Omental fat pad (tissue), 3 donors: ENCODE measurements at regions not wholly inside any gene's neighbourhood (a gene's known extent, or its start where the extent isn't known, plus 50 kb on each side); places are given as distances from the start of the nearest gene placed in this dataset.
"Not testable (repeated sequence)": the region's sequence is repeated elsewhere in the genome, so short reads cannot be mapped to it uniquely, and the experiment has no call there.

Experiments
- ATAC-seq: fragments of 150-250 bp; one replicate; pipeline ENCODE4 v1.9.1; 2016; ENCODE audit warnings: mild to moderate bottlenecking, moderate library complexity; ENCODE audit not compliant: low FRiP score
- DNase-seq: peaks from one replicate; pipeline ENCODE4 v3.0.0-alpha.2; 2019; ENCODE audit warnings: low spot score
- CTCF ChIP-seq, 3 donors: fragments of 450-650 bp; IDR thresholded peaks; one replicate each; pipeline ENCODE4 v1.5.1; 2016 to 2017; ENCODE audit warnings: antibody characterized with exemption in 3 of 3, mild to moderate bottlenecking in 3 of 3, moderate library complexity in 2 of 3

DNA sequence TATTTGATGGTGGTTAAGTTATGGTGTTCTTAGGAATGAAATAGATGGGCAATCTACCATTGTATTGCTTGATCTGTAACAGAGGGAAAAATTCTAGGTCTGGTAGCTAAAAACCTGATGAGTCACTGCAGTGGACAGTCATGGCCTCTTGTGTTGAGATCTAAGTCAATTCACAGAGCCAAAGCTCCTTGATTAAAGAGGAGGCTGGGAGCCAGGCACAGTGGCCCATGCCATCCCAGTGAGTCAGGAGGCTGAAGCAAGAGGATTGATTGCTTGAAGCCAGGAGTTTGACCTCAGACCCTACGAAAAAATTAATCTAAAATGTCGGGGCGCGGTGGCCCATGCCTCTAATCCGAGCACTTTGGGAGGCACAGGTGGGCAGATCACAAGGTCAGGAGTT, 67.1 kb upstream of the KPNA3 start:
- DNase-seq (no peak), ATAC-seq (peak; percentile 57)
- no peak for TF ChIP-seq CTCF (IDR thresholded peaks at IDR 0.05)

GRCh38 chr13:49858178-49858856, 65.8 kb upstream of the KPNA3 start:
- no peak for TF ChIP-seq CTCF (IDR thresholded peaks at IDR 0.05)
- ATAC-seq: peak; percentile 93
- no peak for DNase-seq

DNA sequence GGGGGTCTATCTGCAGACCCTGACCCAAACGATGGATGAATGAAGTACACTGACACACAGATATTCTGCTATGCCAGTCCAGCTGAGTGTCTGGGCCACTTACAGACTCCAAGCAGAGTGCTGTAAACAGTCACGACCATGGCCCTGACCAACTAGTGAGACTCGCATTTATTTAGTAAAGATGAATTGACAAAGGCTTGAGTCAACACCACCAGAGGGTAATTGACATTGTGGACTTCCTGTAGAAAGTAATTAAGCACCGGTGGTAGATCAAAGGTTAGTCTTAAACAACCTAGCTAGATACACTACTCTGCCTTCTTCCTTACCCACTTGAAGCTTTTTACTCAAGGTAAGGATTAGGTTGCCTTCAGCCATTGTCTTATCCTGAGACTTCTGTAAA, 63.4 kb upstream of the KPNA3 start:
- no peak for TF ChIP-seq CTCF (IDR thresholded peaks at IDR 0.05)
- no peak for DNase-seq
- ATAC-seq: no peak

- no peak for DNase-seq
- ATAC-seq: no peak
These were observed 61.1 kb upstream of the KPNA3 start for GRCh38 chr13:49853535-49853934.

GRCh38 chr13:49852460-49852859, 60.0 kb upstream of the KPNA3 start:
- DNase-seq, ATAC-seq: not testable (repeated sequence)

More at GRCh38 chr13:49853535-49853934, 61.1 kb upstream of the KPNA3 start:
- TF ChIP-seq CTCF (IDR thresholded peaks at IDR 0.05): no peak

- ATAC-seq: no peak
- DNase-seq: no peak
- TF ChIP-seq CTCF (IDR thresholded peaks at IDR 0.05): no peak
These were observed 51.7 kb upstream of the KPNA3 start for GRCh38 chr13:49844181-49844580.
